ENCODE measurements at regions not wholly inside any gene's neighbourhood (a gene's known extent, or its start where the extent isn't known, plus 50 kb on each side); places are given as distances from the start of the nearest gene placed in this dataset.

GRCh38 chrX:127030016-127030748 is 210.7 kb downstream of the PRR32 start:
- ATAC-seq (no peak), DNase-seq (no peak)
- Histone ChIP-seq H3K27me3 (no peaks in the 10 kb centered on the region), H3K4me3 (no peak overlapping the region), H3K36me3 (no peaks in the 10 kb centered on the region), H3K9me3 (no peaks in the 10 kb centered on the region), H3K4me1 (no peaks in the 10 kb centered on the region), H3K27ac (no peak overlapping the region)
- TF ChIP-seq POLR2A (IDR thresholded peaks at IDR 0.05) = no peak
- TF ChIP-seq CTCF (IDR thresholded peaks at IDR 0.05) = no peak
- intact Hi-C loops (cut with DNase I) = no loop called here
- 21% methylated on average over 5 of the region's 5 CpGs for WGBS (ENCODE audit: insufficient coverage, low coverage, low lambda C conversion rate, missing lambda C conversion rate)

- Histone ChIP-seq H3K36me3 (no peaks in the 10 kb centered on the region), H3K4me3 (no peak overlapping the region), H3K27me3 (no peaks in the 10 kb centered on the region), H3K27ac (no peak overlapping the region), H3K4me1 (no peaks in the 10 kb centered on the region), H3K9me3 (no peaks in the 10 kb centered on the region)
- DNase-seq (no peak), ATAC-seq (no peak)
- TF ChIP-seq POLR2A (IDR thresholded peaks at IDR 0.05) = no peak
- no peak for TF ChIP-seq CTCF (IDR thresholded peaks at IDR 0.05)
- WGBS (ENCODE audit: insufficient coverage, low coverage, low lambda C conversion rate, missing lambda C conversion rate) = 30% methylated on average over 2 of the region's 2 CpGs
- intact Hi-C loops (cut with DNase I) = no loop called here
Measured at GRCh38 chrX:127037159-127037558, 217.6 kb downstream of the PRR32 start.

- 14% methylated on average over 1 of the region's 1 CpG for WGBS (ENCODE audit: insufficient coverage, low coverage, low lambda C conversion rate, missing lambda C conversion rate)
- H3K4me3 ChIP-seq = no peak overlapping the region
- DNase-seq = no peak
- no peaks in the 10 kb centered on the region for H3K4me1 ChIP-seq
- H3K27ac ChIP-seq = no peak overlapping the region
- intact Hi-C loops (cut with DNase I) = no loop called here
- H3K9me3 ChIP-seq = no peaks in the 10 kb centered on the region
- no peaks in the 10 kb centered on the region for H3K27me3 ChIP-seq
- TF ChIP-seq POLR2A (IDR thresholded peaks at IDR 0.05) = no peak
- peak in 3 of 4 donors; percentile 23 to 42 (median 30) for TF ChIP-seq CTCF (IDR thresholded peaks at IDR 0.05)
- no peaks in the 10 kb centered on the region for H3K36me3 ChIP-seq
- ATAC-seq = no peak
Measured at GRCh38 chrX:127038065-127038464, 218.5 kb downstream of the PRR32 start.

GRCh38 chrX:127057891-127058619 is 238.5 kb downstream of the PRR32 start:
- ATAC-seq = no peak
- DNase-seq = no peak
- H3K9me3 ChIP-seq = no peaks in the 10 kb centered on the region
- intact Hi-C loops (cut with DNase I) = no loop called here
- 30% methylated on average over 3 of the region's 3 CpGs for WGBS (ENCODE audit: insufficient coverage, low coverage, low lambda C conversion rate, missing lambda C conversion rate)
- H3K4me1 ChIP-seq = no peaks in the 10 kb centered on the region
- H3K27ac ChIP-seq = no peak overlapping the region
- no peaks in the 10 kb centered on the region for H3K27me3 ChIP-seq
- H3K36me3 ChIP-seq = no peaks in the 10 kb centered on the region
- TF ChIP-seq POLR2A (IDR thresholded peaks at IDR 0.05) (no peak), CTCF (IDR thresholded peaks at IDR 0.05) (no peak)
- no peak overlapping the region for H3K4me3 ChIP-seq
